GM19397 (cell line): ENCODE measurements at regions not wholly inside any gene's neighbourhood (a gene's known extent, or its start where the extent isn't known, plus 50 kb on each side); places are given as distances from the start of the nearest gene placed in this dataset.
"Not testable (repeated sequence)": the region's sequence is repeated elsewhere in the genome, so short reads cannot be mapped to it uniquely, and the experiment has no call there.

ENCODE experiments used
- ATAC-seq: cut with Tn5 transposase; IDR thresholded peaks from one replicate; pipeline ENCODE4 v1.9.1; 2021; ENCODE audit warnings: mild to moderate bottlenecking, moderate library complexity; ENCODE audit not compliant: unreplicated experiment

- no peak for ATAC-seq
These were observed 317.5 kb downstream of the TLE1 start for GRCh38 chr9:81371824-81372223.

GRCh38 chr9:81370650-81371049 lies 318.7 kb downstream of the TLE1 start:
- ATAC-seq: no peak

- ATAC-seq: no peak
These were observed 319.3 kb downstream of the TLE1 start for GRCh38 chr9:81370096-81370495.

- no peak for ATAC-seq
These were observed 320.2 kb downstream of the TLE1 start for GRCh38 chr9:81369121-81369520.

GRCh38 chr9:81363916-81364480 lies 325.3 kb downstream of the TLE1 start:
- ATAC-seq: no peak

GRCh38 chr9:81361296-81361695 lies 328.1 kb downstream of the TLE1 start:
- no peak for ATAC-seq

GRCh38 chr9:81351166-81351565 lies 338.2 kb downstream of the TLE1 start:
- no peak for ATAC-seq

- ATAC-seq: no peak
These were observed 345.0 kb downstream of the TLE1 start for GRCh38 chr9:81344366-81344765.

- no peak for ATAC-seq
These were observed 353.4 kb downstream of the TLE1 start for GRCh38 chr9:81335879-81336421.

GRCh38 chr9:81321551-81321950 lies 367.8 kb downstream of the TLE1 start:
- no peak for ATAC-seq

- no peak for ATAC-seq
These were observed 368.4 kb downstream of the TLE1 start for GRCh38 chr9:81320909-81321482.

- ATAC-seq: no peak
These were observed 370.8 kb downstream of the TLE1 start for GRCh38 chr9:81318571-81318970.

- ATAC-seq: no peak
These were observed 371.4 kb downstream of the TLE1 start for GRCh38 chr9:81317939-81318338.

GRCh38 chr9:81317223-81317622 lies 372.1 kb downstream of the TLE1 start:
- ATAC-seq: no peak

- ATAC-seq: no peak
These were observed 374.9 kb downstream of the TLE1 start for GRCh38 chr9:81314490-81314889.

GRCh38 chr9:81313877-81314276 lies 375.5 kb downstream of the TLE1 start:
- ATAC-seq: no peak

- ATAC-seq: no peak
These were observed 377.0 kb downstream of the TLE1 start for GRCh38 chr9:81312346-81312745.

GRCh38 chr9:81308404-81308803 lies 380.9 kb downstream of the TLE1 start:
- no peak for ATAC-seq

- not testable (repeated sequence) for ATAC-seq
These were observed 381.6 kb downstream of the TLE1 start for GRCh38 chr9:81307791-81308190.

- ATAC-seq: no peak
These were observed 383.7 kb downstream of the TLE1 start for GRCh38 chr9:81305561-81306182.

GRCh38 chr9:81303658-81304057 lies 385.7 kb downstream of the TLE1 start:
- no peak for ATAC-seq

GRCh38 chr9:81293651-81294050 lies 395.7 kb downstream of the TLE1 start:
- no peak for ATAC-seq
